C4-2B (cell line): ENCODE measurements at regions not wholly inside any gene's neighbourhood (a gene's known extent, or its start where the extent isn't known, plus 50 kb on each side); places are given as distances from the start of the nearest gene placed in this dataset.

Experiments
- ZFX ChIP-seq: fragments of 450-650 bp; IDR thresholded peaks from 2 replicates; pipeline ENCODE4 v1.6.1; 2017
- TF ChIP-seq, protein P1 (sequence below): fragments of 450-650 bp; conservative IDR thresholded peaks from 2 replicates; pipeline ENCODE4 v1.5.1; 2017; ENCODE audit warnings: mild to moderate bottlenecking

DNA sequence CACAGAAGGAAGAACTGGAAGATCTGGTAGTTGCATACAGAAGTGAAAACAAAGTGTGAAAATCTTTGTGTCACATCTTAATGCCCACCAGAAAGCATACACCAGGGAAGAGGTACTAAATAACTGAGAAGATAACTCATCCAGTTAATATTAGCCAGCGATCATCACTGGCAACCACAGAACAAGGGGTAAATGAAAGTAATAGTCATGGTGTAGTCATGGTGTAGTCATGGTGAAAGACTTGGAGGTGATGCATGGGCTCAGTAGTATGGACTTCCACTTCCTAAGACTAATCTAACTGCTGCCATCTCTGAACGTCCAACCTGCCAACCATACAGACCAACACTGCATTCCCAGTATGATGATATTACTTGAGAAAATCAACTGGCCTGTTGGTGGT lies 481.2 kb upstream of the NR5A2 start:
- TF ChIP-seq, protein P1, sequence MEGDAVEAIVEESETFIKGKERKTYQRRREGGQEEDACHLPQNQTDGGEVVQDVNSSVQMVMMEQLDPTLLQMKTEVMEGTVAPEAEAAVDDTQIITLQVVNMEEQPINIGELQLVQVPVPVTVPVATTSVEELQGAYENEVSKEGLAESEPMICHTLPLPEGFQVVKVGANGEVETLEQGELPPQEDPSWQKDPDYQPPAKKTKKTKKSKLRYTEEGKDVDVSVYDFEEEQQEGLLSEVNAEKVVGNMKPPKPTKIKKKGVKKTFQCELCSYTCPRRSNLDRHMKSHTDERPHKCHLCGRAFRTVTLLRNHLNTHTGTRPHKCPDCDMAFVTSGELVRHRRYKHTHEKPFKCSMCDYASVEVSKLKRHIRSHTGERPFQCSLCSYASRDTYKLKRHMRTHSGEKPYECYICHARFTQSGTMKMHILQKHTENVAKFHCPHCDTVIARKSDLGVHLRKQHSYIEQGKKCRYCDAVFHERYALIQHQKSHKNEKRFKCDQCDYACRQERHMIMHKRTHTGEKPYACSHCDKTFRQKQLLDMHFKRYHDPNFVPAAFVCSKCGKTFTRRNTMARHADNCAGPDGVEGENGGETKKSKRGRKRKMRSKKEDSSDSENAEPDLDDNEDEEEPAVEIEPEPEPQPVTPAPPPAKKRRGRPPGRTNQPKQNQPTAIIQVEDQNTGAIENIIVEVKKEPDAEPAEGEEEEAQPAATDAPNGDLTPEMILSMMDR: no peak
- TF ChIP-seq ZFX: no peak
